ENCODE measurements at regions not wholly inside any gene's neighbourhood (a gene's known extent, or its start where the extent isn't known, plus 50 kb on each side); places are given as distances from the start of the nearest gene placed in this dataset.

- H3K79me2 ChIP-seq (ENCODE audit: insufficient read depth, low read depth, low read length), result no peaks in the 10 kb centered on the region
- no peaks in the 10 kb centered on the region for H3K9me2 ChIP-seq (ENCODE audit: insufficient read depth, low read length)
- ChIA-PET POLR2A (no interaction called here), CTCF (ENCODE audit: unreplicated experiment) (no interaction called here)
- no peaks in the 10 kb centered on the region for H3K36me3 ChIP-seq (ENCODE audit: insufficient read depth, low read length)
- no peak overlapping the region for H2AFZ ChIP-seq (ENCODE audit: low read length)
- H3K27ac ChIP-seq (ENCODE audit: low read depth, low read length, poor library complexity, severe bottlenecking), result no peak overlapping the region
- 0 out of 2 replicates have a peak, but pooled peaks cover 3% of the 10 kb centered on the region for H3K9me3 ChIP-seq (ENCODE audit: low read length)
- no peak for TF ChIP-seq CTCF (conservative IDR thresholded peaks at IDR 0.05; ENCODE audit: low read length)
- TF ChIP-seq EZH2phosphoT487 (IDR thresholded peaks at IDR 0.05; ENCODE audit: borderline replicate concordance, low read depth, low read length), result no peak
- H3K4me2 ChIP-seq (ENCODE audit: low read length), result no peak overlapping the region; the same call in 1 of the 2 replicates
- no peaks in the 10 kb centered on the region for H4K20me1 ChIP-seq (ENCODE audit: insufficient read depth, low read length)
- no TSS peak for BruUV-seq (replicated peaks)
- DNase-seq (ENCODE audit: low spot score), result no peak
- H3K4me1 ChIP-seq (ENCODE audit: insufficient read depth, low read length, poor library complexity, severe bottlenecking), result no peaks in the 10 kb centered on the region
- intact Hi-C loops (cut with micrococcal nuclease; ENCODE audit: unreplicated experiment), result loop anchor here (5.0 kb wide), 1 partner anchor 491 kb away; no protein-coding TSS in a partner anchor
- no peak overlapping the region for H3K4me3 ChIP-seq (ENCODE audit: low read depth, low read length, poor library complexity, severe bottlenecking)
Observed at GRCh38 chr5:154646745-154647113, 108.4 kb upstream of the LARP1 start.

- H3K4me3 ChIP-seq (ENCODE audit: low read depth, low read length, poor library complexity, severe bottlenecking), result no peak overlapping the region
- ChIA-PET CTCF (ENCODE audit: unreplicated experiment) (no interaction called here), POLR2A (interaction anchor here (0.7 kb wide), 1 partner anchor 351 kb away, joined by 3 read pairs; no protein-coding TSS in a partner anchor)
- no peaks in the 10 kb centered on the region for H3K9me2 ChIP-seq (ENCODE audit: insufficient read depth, low read length)
- H3K79me2 ChIP-seq (ENCODE audit: insufficient read depth, low read depth, low read length), result no peaks in the 10 kb centered on the region
- H3K4me1 ChIP-seq (ENCODE audit: insufficient read depth, low read length, poor library complexity, severe bottlenecking), result no peaks in the 10 kb centered on the region
- 0 out of 2 replicates have a peak, but pooled peaks cover 3% of the 10 kb centered on the region for H3K9me3 ChIP-seq (ENCODE audit: low read length)
- no peaks in the 10 kb centered on the region for H4K20me1 ChIP-seq (ENCODE audit: insufficient read depth, low read length)
- BruUV-seq (replicated peaks), result no TSS peak
- intact Hi-C loops (cut with micrococcal nuclease; ENCODE audit: unreplicated experiment), result loop anchor here (5.0 kb wide), 1 partner anchor 492 kb away; no protein-coding TSS in a partner anchor
- no peak overlapping the region for H3K27ac ChIP-seq (ENCODE audit: low read depth, low read length, poor library complexity, severe bottlenecking)
- no peak overlapping the region for H3K4me2 ChIP-seq (ENCODE audit: low read length)
- no peak overlapping the region for H2AFZ ChIP-seq (ENCODE audit: low read length)
- TF ChIP-seq CTCF (conservative IDR thresholded peaks at IDR 0.05; ENCODE audit: low read length) (no peak), EZH2phosphoT487 (IDR thresholded peaks at IDR 0.05; ENCODE audit: borderline replicate concordance, low read depth, low read length) (no peak)
- no peak for DNase-seq (ENCODE audit: low spot score)
- no peaks in the 10 kb centered on the region for H3K36me3 ChIP-seq (ENCODE audit: insufficient read depth, low read length)
Observed at GRCh38 chr5:154644745-154645411, 110.3 kb upstream of the LARP1 start.

Measured in OCI-LY7 (cell line).